Neural progenitor cell (in vitro differentiated cells): ENCODE measurements at regions not wholly inside any gene's neighbourhood (a gene's known extent, or its start where the extent isn't known, plus 50 kb on each side); places are given as distances from the start of the nearest gene placed in this dataset.

Source experiments
- DNase-seq: peaks from one replicate; pipeline ENCODE4 v3.0.0-alpha.2; 2016; ENCODE audit warnings: low spot score
- H2AFZ ChIP-seq: fragments of 200-600 bp; sonication (generic); replicated peaks from 2 replicates; pipeline ENCODE4 v1.6.1; 2016; ENCODE audit warnings: antibody characterized with exemption
- H3F3A ChIP-seq: fragments of 200-600 bp; sonication (generic); 2 replicates; pipeline ENCODE4 v1.6.1; 2016; ENCODE audit warnings: antibody characterized with exemption, low read depth
- H3K27ac ChIP-seq: fragments of 200-600 bp; sonication (generic); 2 replicates; pipeline ENCODE4 v1.5.1; 2016; ENCODE audit warnings: mild to moderate bottlenecking
- H3K27me3 ChIP-seq: fragments of 200-600 bp; sonication (generic); 2 replicates; pipeline ENCODE4 v1.6.1; 2016; ENCODE audit warnings: mild to moderate bottlenecking, moderate library complexity
- H3K36me3 ChIP-seq: fragments of 200-600 bp; sonication (generic); 2 replicates; pipeline ENCODE4 v1.5.1; 2016
- H3K4me1 ChIP-seq: fragments of 200-600 bp; sonication (generic); 2 replicates; pipeline ENCODE4 v1.6.1; 2016; ENCODE audit warnings: mixed run types
- H3K4me2 ChIP-seq: fragments of 200-600 bp; sonication (generic); 2 replicates; pipeline ENCODE4 v1.6.1; 2016
- H3K4me3 ChIP-seq: fragments of 200-600 bp; sonication (generic); 2 replicates; pipeline ENCODE4 v1.5.1; 2016
- H3K79me2 ChIP-seq: fragments of 200-600 bp; sonication (generic); 2 replicates; pipeline ENCODE4 v1.6.1; 2016; ENCODE audit warnings: low read depth
- H3K9ac ChIP-seq: fragments of 200-600 bp; sonication (generic); 2 replicates; pipeline ENCODE4 v1.6.1; 2016
- H3K9me3 ChIP-seq: fragments of 200-600 bp; sonication (generic); 2 replicates; pipeline ENCODE4 v1.5.1; 2016; ENCODE audit warnings: low read depth
- H4K20me1 ChIP-seq: fragments of 200-600 bp; sonication (generic); 2 replicates; pipeline ENCODE4 v1.6.1; 2016; ENCODE audit warnings: low read depth
- H3K27ac Mint-ChIP-seq: 3 replicates; pipeline ENCODE4 v1.8.0; 2021; ENCODE audit warnings: mixed read lengths
- H3K27me3 Mint-ChIP-seq: 2 replicates; pipeline ENCODE4 v1.8.0; 2022; ENCODE audit warnings: low read depth, mild to moderate bottlenecking, inconsistent platforms, moderate library complexity, mixed read lengths; ENCODE audit not compliant: insufficient read depth
- H3K36me3 Mint-ChIP-seq: 3 replicates; pipeline ENCODE4 v1.8.0; 2021; ENCODE audit warnings: mixed read lengths
- H3K4me1 Mint-ChIP-seq: 3 replicates; pipeline ENCODE4 v1.8.0; 2021; ENCODE audit warnings: mixed read lengths
- H3K4me3 Mint-ChIP-seq: 3 replicates; pipeline ENCODE4 v1.8.0; 2021; ENCODE audit warnings: mild to moderate bottlenecking, moderate library complexity, mixed read lengths
- H3K9me3 Mint-ChIP-seq: 3 replicates; pipeline ENCODE4 v1.8.0; 2020; ENCODE audit warnings: mixed read lengths
- EZH2 ChIP-seq: fragments of 200-600 bp; sonication (generic); IDR thresholded peaks from 2 replicates; pipeline ENCODE4 v1.6.1; 2017; ENCODE audit warnings: antibody characterized with exemption, mild to moderate bottlenecking, moderate library complexity
- EZH2phosphoT487 ChIP-seq: fragments of 200-600 bp; sonication (generic); IDR thresholded peaks from 2 replicates; pipeline ENCODE4 v1.6.1; 2017; ENCODE audit warnings: antibody characterized with exemption
- TF ChIP-seq, protein P1 (sequence below): fragments of 200-600 bp; sonication (generic); IDR thresholded peaks from 2 replicates; pipeline ENCODE4 v1.5.1; 2017; ENCODE audit warnings: antibody characterized with exemption, mild to moderate bottlenecking

DNA sequence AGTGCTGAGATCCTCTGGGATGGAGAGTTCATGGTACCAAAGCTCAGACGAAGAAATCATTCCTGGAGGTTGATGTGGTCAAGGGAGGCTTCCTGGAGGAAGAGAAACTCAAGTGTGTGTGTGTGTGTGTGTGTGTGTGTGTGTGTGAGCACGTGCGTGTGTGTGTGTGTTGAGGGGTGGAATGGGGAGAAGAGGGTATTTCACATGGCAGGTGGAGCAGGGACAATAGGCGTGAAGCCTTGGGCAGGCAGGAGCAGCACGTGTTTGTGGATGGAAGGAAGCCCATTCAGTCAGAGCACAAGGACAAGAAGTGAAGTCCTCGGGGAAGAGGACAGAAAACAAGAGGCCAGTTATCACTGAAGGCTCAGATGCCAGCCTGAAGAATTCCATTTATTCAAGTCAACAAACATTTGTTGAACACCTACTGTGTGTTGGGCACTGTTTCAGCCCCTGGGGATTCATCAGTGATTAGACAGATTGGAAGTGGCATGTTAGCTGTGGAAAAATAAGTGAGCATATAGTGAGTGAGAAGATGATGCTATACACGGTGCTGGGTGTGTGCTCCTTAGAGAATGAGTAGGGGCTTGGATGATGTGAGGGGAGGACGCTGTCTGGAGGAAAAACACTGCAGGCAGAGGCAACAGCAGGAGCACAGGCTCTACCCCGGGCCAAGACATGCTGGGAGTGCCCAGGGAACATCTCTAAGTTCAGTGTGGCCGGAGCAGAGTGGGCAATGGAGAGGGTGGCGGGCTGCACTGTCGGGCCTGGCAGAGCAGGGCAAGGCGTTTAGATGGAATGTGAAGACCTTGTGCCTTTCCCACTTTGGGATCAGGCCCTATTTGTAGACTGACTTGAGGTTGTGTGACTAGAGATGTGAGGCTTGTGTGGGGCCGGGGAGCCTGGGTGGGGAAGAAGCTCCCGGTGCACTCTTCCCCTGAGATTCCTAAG is 267.1 kb downstream of the CBLN1 start:
- DNase-seq, result no peak
- no peak overlapping the region for H3K27ac ChIP-seq
- H3F3A ChIP-seq, result no peaks in the 10 kb centered on the region
- Mint-ChIP-seq H3K27ac (no peak overlapping the region), H3K27me3 (peaks cover 10% of the 10 kb centered on the region), H3K9me3 (peaks cover 2% of the 10 kb centered on the region), H3K36me3 (no peaks in the 10 kb centered on the region), H3K4me3 (no peak overlapping the region), H3K4me1 (peaks cover 27% of the 10 kb centered on the region)
- no peak overlapping the region for H3K9ac ChIP-seq
- H3K36me3 ChIP-seq, result no peaks in the 10 kb centered on the region
- TF ChIP-seq EZH2phosphoT487, result no peak
- TF ChIP-seq, protein P1, sequence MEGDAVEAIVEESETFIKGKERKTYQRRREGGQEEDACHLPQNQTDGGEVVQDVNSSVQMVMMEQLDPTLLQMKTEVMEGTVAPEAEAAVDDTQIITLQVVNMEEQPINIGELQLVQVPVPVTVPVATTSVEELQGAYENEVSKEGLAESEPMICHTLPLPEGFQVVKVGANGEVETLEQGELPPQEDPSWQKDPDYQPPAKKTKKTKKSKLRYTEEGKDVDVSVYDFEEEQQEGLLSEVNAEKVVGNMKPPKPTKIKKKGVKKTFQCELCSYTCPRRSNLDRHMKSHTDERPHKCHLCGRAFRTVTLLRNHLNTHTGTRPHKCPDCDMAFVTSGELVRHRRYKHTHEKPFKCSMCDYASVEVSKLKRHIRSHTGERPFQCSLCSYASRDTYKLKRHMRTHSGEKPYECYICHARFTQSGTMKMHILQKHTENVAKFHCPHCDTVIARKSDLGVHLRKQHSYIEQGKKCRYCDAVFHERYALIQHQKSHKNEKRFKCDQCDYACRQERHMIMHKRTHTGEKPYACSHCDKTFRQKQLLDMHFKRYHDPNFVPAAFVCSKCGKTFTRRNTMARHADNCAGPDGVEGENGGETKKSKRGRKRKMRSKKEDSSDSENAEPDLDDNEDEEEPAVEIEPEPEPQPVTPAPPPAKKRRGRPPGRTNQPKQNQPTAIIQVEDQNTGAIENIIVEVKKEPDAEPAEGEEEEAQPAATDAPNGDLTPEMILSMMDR, result no peak
- TF ChIP-seq EZH2, result no peak
- peaks cover 14% of the 10 kb centered on the region for H3K4me1 ChIP-seq
- no peak overlapping the region for H2AFZ ChIP-seq
- H4K20me1 ChIP-seq, result no peaks in the 10 kb centered on the region
- no peak overlapping the region for H3K4me3 ChIP-seq
- H3K27me3 ChIP-seq, result no peaks in the 10 kb centered on the region
- no peaks in the 10 kb centered on the region for H3K9me3 ChIP-seq
- no peaks in the 10 kb centered on the region for H3K79me2 ChIP-seq
- no peak overlapping the region for H3K4me2 ChIP-seq

GRCh38 chr16:49013727-49014080 is 267.9 kb downstream of the CBLN1 start:
- TF ChIP-seq EZH2, result no peak
- TF ChIP-seq EZH2phosphoT487, result no peak
- TF ChIP-seq, protein P1, result no peak
- no peaks in the 10 kb centered on the region for H3F3A ChIP-seq
- no peak for DNase-seq
- no peaks in the 10 kb centered on the region for H3K79me2 ChIP-seq
- no peak overlapping the region for H3K9ac ChIP-seq
- Mint-ChIP-seq H3K9me3 (peaks cover 2% of the 10 kb centered on the region), H3K27me3 (peaks cover 5% of the 10 kb centered on the region), H3K27ac (no peak overlapping the region), H3K36me3 (no peaks in the 10 kb centered on the region), H3K4me3 (no peak overlapping the region), H3K4me1 (peaks cover 19% of the 10 kb centered on the region)
- no peak overlapping the region for H3K4me3 ChIP-seq
- no peaks in the 10 kb centered on the region for H3K9me3 ChIP-seq
- H2AFZ ChIP-seq, result no peak overlapping the region
- H3K27ac ChIP-seq, result no peak overlapping the region
- no peak overlapping the region for H3K4me2 ChIP-seq
- no peaks in the 10 kb centered on the region for H4K20me1 ChIP-seq
- H3K27me3 ChIP-seq, result no peaks in the 10 kb centered on the region
- no peaks in the 10 kb centered on the region for H3K36me3 ChIP-seq
- peaks cover 6% of the 10 kb centered on the region for H3K4me1 ChIP-seq

DNA sequence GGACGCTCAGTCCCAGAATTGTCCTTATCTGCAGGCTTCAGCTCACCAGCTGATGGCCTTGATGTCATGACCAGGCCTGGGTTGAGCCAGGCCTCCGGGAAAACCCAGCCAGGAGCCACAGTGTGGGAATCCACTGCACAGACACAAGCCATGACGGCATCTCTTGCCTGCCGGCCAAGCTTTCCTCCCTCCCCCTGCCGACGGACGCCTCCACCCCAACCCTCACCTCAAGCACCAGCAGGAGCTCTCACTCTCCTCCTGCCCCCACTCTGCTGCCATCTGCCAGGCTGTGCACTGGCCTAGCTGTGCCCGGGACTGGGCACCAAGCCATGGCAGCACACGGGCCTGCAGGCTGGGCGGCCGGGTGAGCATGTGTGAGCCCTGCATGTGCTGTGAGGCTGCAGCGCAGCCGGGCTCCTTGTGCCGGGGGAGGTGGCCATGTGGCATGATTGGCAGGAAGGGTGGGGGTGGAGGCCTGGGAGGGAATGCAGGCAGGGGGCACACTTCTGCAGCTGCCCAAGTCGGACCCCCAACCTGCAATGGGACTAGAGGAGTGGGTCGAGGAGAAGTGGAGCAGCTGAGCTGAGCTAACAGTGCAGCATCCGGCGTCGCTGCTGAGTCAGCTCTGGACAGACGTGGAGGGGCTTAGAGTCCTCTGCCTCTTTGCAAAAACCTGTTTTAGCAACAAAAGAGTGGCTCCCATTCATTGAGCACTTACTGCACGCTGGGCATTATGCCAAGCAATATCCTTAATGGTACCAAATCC is 268.5 kb downstream of the CBLN1 start:
- TF ChIP-seq, protein P1, result no peak
- no peak for TF ChIP-seq EZH2phosphoT487
- no peak for TF ChIP-seq EZH2
- no peak for DNase-seq
- H3K79me2 ChIP-seq, result no peaks in the 10 kb centered on the region

More for the DNA sequence above, 268.5 kb downstream of the CBLN1 start:
- no peaks in the 10 kb centered on the region for H3K36me3 ChIP-seq
- peaks cover 5% of the 10 kb centered on the region for H3K4me1 ChIP-seq
- H4K20me1 ChIP-seq, result no peaks in the 10 kb centered on the region
- H3K9ac ChIP-seq, result no peak overlapping the region
- peaks cover 13% of the 10 kb centered on the region for H3K4me1 Mint-ChIP-seq
- H3K9me3 ChIP-seq, result no peaks in the 10 kb centered on the region
- no peaks in the 10 kb centered on the region for H3F3A ChIP-seq
- no peak overlapping the region for H3K4me2 ChIP-seq
- no peak overlapping the region for H3K4me3 Mint-ChIP-seq
- no peak overlapping the region for H3K27ac ChIP-seq
- no peaks in the 10 kb centered on the region for H3K36me3 Mint-ChIP-seq
- H3K27me3 ChIP-seq, result no peaks in the 10 kb centered on the region
- H2AFZ ChIP-seq, result no peak overlapping the region
- peaks cover under 1% of the 10 kb centered on the region for H3K27me3 Mint-ChIP-seq
- H3K27ac Mint-ChIP-seq, result no peak overlapping the region
- no peak overlapping the region for H3K4me3 ChIP-seq
- H3K9me3 Mint-ChIP-seq, result peaks cover 2% of the 10 kb centered on the region
